ENCODE measurements at regions not wholly inside any gene's neighbourhood (a gene's known extent, or its start where the extent isn't known, plus 50 kb on each side); places are given as distances from the start of the nearest gene placed in this dataset.

DNA sequence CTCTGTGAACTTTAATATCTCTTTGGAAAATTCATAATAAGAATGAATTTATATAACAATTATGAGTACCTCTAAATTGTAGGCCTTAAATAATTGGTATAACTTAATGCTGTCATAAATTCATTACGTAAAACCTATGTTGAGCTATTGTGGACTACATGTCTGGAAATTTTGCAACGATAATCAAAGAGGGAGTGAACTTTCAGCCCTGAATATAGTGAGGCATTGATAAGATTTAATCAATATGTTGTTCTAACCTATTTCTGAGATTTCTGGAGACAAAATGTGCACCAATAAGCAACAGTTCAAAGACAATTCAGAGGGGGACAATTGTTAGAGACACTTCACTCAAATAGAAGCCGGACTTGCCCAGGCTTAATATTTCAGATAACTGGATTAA lies 499.4 kb downstream of the ELAVL2 start:
- DNase-seq = no peak

GRCh38 chr9:23341346-23341745 lies 484.7 kb downstream of the ELAVL2 start:
- DNase-seq = no peak

GRCh38 chr9:23342291-23342690 lies 483.7 kb downstream of the ELAVL2 start:
- no peak for DNase-seq

GRCh38 chr9:23343226-23343625 lies 482.8 kb downstream of the ELAVL2 start:
- DNase-seq = no peak

GRCh38 chr9:23361096-23361495 lies 464.9 kb downstream of the ELAVL2 start:
- DNase-seq = no peak

DNA sequence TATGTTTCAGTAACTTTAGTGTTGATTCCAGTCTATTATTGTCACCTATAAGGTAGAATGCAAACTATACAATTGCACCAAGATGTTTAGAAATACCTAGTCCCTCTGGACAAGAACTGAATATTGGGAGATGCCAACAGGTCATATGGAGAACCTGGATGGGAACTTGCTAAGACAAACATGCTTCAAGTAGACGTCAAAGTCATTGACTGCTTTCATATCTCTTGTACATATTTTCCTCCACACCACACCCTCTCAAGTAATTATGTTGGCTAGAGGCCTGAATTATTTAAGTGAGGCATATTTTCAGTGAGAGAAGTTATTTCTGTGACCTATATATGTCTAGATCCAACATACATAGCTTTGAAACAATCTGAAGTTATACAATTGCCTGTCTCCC lies 453.3 kb downstream of the ELAVL2 start:
- no peak for DNase-seq

DNA sequence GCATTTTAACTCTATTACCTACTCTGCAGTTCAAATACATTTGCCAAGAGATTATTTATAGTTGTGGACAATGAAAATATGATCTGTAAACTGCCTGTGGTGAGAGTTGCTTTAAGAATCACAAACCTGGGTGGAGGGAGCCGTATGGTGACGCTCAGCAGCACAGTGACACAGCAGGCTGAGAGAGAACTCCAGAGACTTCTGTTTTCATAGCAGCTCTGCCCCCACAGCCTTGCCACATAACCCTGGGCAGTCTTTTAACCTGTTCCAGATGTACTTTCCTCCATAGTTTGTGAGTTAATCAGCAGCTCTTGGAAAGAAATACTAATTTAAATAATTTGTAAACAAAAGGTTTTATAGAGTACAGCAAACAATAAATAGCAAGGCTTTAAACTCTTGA lies 450.5 kb downstream of the ELAVL2 start:
- no peak for DNase-seq

GRCh38 chr9:23379842-23380241 lies 446.2 kb downstream of the ELAVL2 start:
- no peak for DNase-seq

DNA sequence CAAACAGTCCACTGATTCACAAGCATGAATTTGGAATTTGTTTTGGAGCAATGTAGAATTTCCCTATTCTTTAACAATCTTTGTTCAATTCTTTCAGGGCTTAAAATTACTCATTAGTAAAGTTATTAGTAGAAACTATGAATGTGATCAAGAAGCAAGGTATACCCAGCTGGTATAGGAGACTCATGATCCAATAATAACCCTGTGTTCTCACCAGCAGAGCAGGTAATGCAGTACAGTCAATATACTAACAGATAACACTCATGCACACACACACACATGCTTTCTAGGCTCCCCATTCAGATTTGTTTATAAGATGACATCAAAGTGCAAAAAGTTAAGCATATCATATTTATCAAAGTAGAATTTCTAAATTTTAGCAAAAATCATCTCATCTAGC lies 445.2 kb downstream of the ELAVL2 start:
- DNase-seq = no peak

DNA sequence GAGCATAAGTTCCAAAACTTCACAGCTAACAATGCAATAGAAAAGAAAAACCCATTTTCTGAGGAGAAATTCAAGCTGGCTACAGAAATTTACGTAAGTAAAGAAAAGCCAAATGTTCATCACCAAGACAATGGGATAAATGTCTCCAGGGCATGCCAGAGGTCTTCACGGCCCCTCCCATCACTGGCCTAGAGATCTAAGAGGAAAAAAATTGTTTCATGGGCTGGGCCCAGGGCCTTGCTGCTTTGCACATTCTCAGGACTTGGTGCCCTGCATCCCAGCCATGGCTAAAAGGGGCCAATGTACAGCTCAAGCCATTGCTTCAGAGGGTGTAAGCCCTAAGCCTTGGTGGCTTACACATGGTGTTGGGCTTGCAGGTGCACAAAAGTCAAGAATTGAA lies 443.6 kb downstream of the ELAVL2 start:
- DNase-seq = no peak

GRCh38 chr9:23394189-23394588 lies 431.9 kb downstream of the ELAVL2 start:
- DNase-seq = no peak

DNA sequence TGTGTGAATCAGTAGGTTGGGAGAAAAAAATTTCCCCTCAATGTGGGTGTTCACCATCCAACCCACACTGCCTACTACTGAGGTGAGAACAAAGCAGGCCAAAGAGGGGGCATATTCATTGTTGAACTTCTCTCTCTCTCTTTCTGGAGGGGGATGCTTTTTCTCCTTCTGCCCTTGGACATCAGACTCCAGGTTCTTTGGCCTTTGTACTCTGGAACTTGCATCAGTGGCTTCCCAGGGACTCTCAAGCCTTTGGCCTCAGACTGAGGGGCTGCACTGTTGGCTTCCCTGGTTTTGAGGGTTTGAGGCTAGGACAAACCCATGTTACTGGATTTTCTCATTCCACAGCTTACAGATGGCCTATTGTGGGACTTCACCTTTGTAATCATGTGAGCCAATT lies 417.2 kb downstream of the ELAVL2 start:
- DNase-seq = no peak

DNA sequence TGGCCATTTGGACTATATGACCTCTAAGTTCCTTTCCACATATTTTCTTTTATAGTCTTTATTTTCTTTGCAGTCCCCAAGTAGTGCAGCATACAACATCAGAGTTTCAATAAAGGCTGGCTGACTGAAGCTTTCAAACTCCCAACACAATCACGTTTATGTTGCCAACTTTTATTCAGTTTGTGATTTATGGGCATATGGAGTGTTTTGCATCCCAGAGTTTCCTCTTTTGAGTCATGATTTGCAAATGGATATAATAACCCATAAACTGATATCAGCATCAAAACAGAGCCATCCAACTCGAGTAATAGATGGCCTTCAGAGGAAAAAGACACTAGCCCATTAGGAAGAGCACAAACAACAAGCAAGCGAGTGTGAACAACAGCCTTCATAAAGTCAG lies 414.0 kb downstream of the ELAVL2 start:
- DNase-seq = no peak

DNA sequence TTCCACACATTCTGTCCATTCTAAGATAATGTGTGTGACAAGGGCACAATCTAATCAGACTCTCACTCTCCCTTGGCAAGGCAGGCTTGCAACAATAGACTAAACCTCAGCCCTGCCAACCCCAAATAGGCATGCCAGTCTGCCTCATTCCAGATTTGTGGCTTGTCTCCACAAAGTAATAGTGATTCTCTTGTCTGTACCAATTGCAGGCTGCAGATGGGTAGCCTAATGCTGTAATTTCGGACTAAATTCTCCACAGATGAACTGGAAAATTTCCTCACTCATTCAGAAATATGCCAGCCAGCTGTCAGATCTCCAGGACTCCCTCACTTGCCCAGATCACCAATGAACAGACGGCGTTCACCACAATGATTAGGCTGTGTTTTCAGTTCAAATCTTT lies 413.6 kb downstream of the ELAVL2 start:
- no peak for DNase-seq

- DNase-seq = no peak
These were observed 412.5 kb downstream of the ELAVL2 start for GRCh38 chr9:23413541-23413940.

DNA sequence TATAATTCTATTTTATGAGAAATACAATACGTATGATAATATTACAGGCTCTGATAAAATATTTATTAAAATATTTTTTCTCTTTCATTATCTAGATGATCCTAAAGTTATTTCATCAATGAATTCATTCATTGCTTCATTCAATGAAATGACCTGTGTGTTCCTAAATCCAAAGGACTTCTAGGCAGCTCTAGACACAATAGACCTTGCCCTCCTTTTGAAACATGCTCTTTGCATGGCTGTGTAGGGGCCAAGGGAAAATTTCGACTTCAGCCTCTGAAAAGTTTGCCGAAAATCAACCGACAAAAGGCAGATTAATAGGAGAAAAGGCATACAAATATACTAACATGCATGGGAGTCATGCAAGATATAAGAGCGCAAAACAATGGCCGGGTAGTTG lies 402.0 kb downstream of the ELAVL2 start:
- no peak for DNase-seq

- DNase-seq = no peak
These were observed 399.9 kb downstream of the ELAVL2 start for GRCh38 chr9:23426144-23426543.

DNA sequence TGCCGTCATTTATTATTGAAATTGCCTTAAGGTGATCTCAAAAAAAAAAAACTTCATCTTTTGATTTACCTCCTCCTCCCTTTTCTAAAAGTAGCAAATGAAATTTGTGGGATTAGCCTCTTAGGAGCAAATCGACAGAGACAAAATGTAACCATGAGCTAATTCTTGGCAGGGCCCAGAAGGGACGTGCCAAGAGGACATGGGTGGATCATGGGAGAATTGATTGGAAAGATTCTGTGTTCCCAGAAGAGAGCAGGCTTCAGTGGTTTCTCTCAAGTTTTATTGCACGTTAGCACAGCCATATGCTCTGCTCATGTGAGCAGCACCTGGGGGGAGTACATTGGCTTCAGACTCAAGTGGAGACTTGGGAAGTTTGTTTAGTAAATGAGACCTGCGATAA lies 394.6 kb downstream of the ELAVL2 start:
- DNase-seq = no peak

GRCh38 chr9:23434654-23435053 lies 391.4 kb downstream of the ELAVL2 start:
- no peak for DNase-seq

- no peak for DNase-seq
These were observed 387.6 kb downstream of the ELAVL2 start for GRCh38 chr9:23438299-23438907.

- no peak for DNase-seq
These were observed 384.8 kb downstream of the ELAVL2 start for GRCh38 chr9:23441275-23441674.

GRCh38 chr9:23444658-23445057 lies 381.4 kb downstream of the ELAVL2 start:
- no peak for DNase-seq

- no peak for DNase-seq
These were observed 378.9 kb downstream of the ELAVL2 start for GRCh38 chr9:23447166-23447565.

- DNase-seq = no peak
These were observed 378.1 kb downstream of the ELAVL2 start for GRCh38 chr9:23447944-23448343.

GRCh38 chr9:23451802-23452418 lies 374.1 kb downstream of the ELAVL2 start:
- DNase-seq = no peak
